Neuronal stem cell (in vitro differentiated cells): ENCODE measurements at regions not wholly inside any gene's neighbourhood (a gene's known extent, or its start where the extent isn't known, plus 50 kb on each side); places are given as distances from the start of the nearest gene placed in this dataset.

Experiments
- DNase-seq: peaks from one replicate; pipeline ENCODE4 v3.0.0-alpha.2; 2013; ENCODE audit warnings: low spot score
- H2AFZ ChIP-seq: one replicate; pipeline ENCODE4 v1.6.1; 2013; ENCODE audit warnings: mild to moderate bottlenecking, low read length, inconsistent platforms
- H2AK5ac ChIP-seq: 2 replicates; pipeline ENCODE4 v1.6.1; 2013; ENCODE audit warnings: low read depth, mild to moderate bottlenecking, inconsistent platforms, low read length, moderate library complexity, mixed read lengths
- H2BK120ac ChIP-seq: 2 replicates; pipeline ENCODE4 v1.6.1; 2013; ENCODE audit warnings: low read depth, mild to moderate bottlenecking, inconsistent platforms, low read length, moderate library complexity, mixed read lengths
- H2BK12ac ChIP-seq: one replicate; pipeline ENCODE4 v1.6.1; 2013; ENCODE audit warnings: low read length, inconsistent platforms
- H2BK15ac ChIP-seq: 2 replicates; pipeline ENCODE4 v1.6.1; 2013; ENCODE audit warnings: mild to moderate bottlenecking, low read length, inconsistent platforms, mixed read lengths
- H2BK5ac ChIP-seq: one replicate; pipeline ENCODE4 v1.6.1; 2013; ENCODE audit warnings: inconsistent platforms, mild to moderate bottlenecking, low read length, moderate library complexity
- H3K14ac ChIP-seq: one replicate; pipeline ENCODE4 v1.6.1; 2013; ENCODE audit warnings: low read length, inconsistent platforms
- H3K18ac ChIP-seq: 2 replicates; pipeline ENCODE4 v1.6.1; 2013; ENCODE audit warnings: low read length, inconsistent platforms
- H3K23ac ChIP-seq: 2 replicates; pipeline ENCODE4 v1.6.1; 2013; ENCODE audit warnings: low read depth, mild to moderate bottlenecking, mixed read lengths, low read length, inconsistent platforms; ENCODE audit not compliant: poor library complexity
- H3K27ac ChIP-seq: replicated peaks from 3 replicates; pipeline ENCODE4 v1.5.1; 2013; ENCODE audit warnings: low read length, inconsistent platforms
- H3K27me3 ChIP-seq, 3 experiments: 2 replicates each; pipeline ENCODE4 v1.6.1; 2013; ENCODE audit warnings: low read length in 3 of 3, mild to moderate bottlenecking in 2 of 3, inconsistent platforms in 1 of 3, low read depth in 1 of 3, mixed read lengths in 1 of 3, moderate library complexity in 1 of 3; ENCODE audit not compliant: control insufficient read depth in 3 of 3, insufficient read depth in 3 of 3
- H3K36me3 ChIP-seq, 2 donors: replicated peaks in 1 of 2; 2 replicates each; pipeline ENCODE4 v1.6.1; 2013; ENCODE audit warnings: low read length in 2 of 2; ENCODE audit not compliant: control insufficient read depth in 2 of 2, insufficient read depth in 2 of 2
- H3K4ac ChIP-seq: 2 replicates; pipeline ENCODE4 v1.6.1; 2013; ENCODE audit warnings: inconsistent platforms, mild to moderate bottlenecking, low read length, moderate library complexity
- H3K4me1 ChIP-seq, 2 donors: 1 replicate in 1 of 2; 2 replicates in 1 of 2; pipeline ENCODE4 v1.6.1; 2013; ENCODE audit warnings: low read length in 2 of 2, low read depth in 1 of 2; ENCODE audit not compliant: control insufficient read depth in 2 of 2, insufficient read depth in 1 of 2
- H3K4me2 ChIP-seq: one replicate; pipeline ENCODE4 v1.6.1; 2013; ENCODE audit warnings: mild to moderate bottlenecking, low read length, inconsistent platforms; ENCODE audit not compliant: insufficient read depth, poor library complexity, severe bottlenecking
- H3K4me3 ChIP-seq, 2 donors: 2 replicates each; pipeline ENCODE4 v1.5.1; 2013; ENCODE audit warnings: low read length in 2 of 2, mild to moderate bottlenecking in 2 of 2, inconsistent platforms in 1 of 2, moderate library complexity in 1 of 2
- H3K79me1 ChIP-seq: one replicate; pipeline ENCODE4 v1.6.1; 2013; ENCODE audit warnings: low read depth, mild to moderate bottlenecking, inconsistent platforms, low read length, moderate library complexity
- H3K9ac ChIP-seq: one replicate; pipeline ENCODE4 v1.6.1; 2013; ENCODE audit warnings: mild to moderate bottlenecking, low read depth, low read length, inconsistent platforms; ENCODE audit not compliant: poor library complexity
- H3K9me3 ChIP-seq, 2 donors: replicated peaks in 1 of 2; 2 replicates each; pipeline versions ENCODE3 to v1.6.1; 2013; ENCODE audit warnings: low read length in 2 of 2, mild to moderate bottlenecking in 2 of 2, inconsistent platforms in 1 of 2, low read depth in 1 of 2, mixed read lengths in 1 of 2, moderate library complexity in 1 of 2; ENCODE audit not compliant: control insufficient read depth in 2 of 2, insufficient read depth in 1 of 2
- H4K8ac ChIP-seq: one replicate; pipeline ENCODE4 v1.6.1; 2013; ENCODE audit warnings: low read depth, mild to moderate bottlenecking, inconsistent platforms, low read length, moderate library complexity
- H4K91ac ChIP-seq: one replicate; pipeline ENCODE4 v1.6.1; 2013; ENCODE audit warnings: low read length, low read depth, mild to moderate bottlenecking, inconsistent platforms; ENCODE audit not compliant: poor library complexity
- WGBS, 2 donors: extraction: QIAGEN DNeasy Blood & Tissue Kit; methylation state at CpG; one replicate each; pipeline ENCODE4 v1.1.7; 2013; ENCODE audit warnings: missing lambda C conversion rate in 2 of 2, mixed read lengths in 1 of 2; ENCODE audit not compliant: insufficient read length in 2 of 2, insufficient replicate concordance in 1 of 2; ENCODE audit errors: extremely low coverage in 2 of 2; 5-methylcytosine and 5-hydroxymethylcytosine counted together

DNA sequence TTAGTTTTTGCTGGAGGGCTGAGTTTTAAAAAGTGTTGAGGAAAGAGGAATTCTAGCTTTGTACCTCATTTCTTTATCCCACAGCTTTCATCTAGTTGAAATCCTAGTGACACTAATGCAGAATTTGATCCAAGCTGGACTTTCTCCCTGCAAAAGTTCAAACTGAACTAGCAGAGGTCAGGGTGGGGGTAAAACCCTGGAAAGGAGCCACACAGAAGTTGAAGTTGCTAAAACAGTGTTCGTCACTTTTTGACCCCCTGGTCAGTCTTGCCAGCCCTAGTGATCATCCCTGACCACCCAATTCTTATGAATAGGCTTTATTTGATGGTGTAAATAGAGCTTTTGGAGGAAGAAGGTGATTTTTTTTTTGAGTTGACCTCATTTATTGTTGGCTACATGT, 390.4 kb downstream of the TMEM38B start:
- no peak overlapping the region for H3K14ac ChIP-seq
- H3K4me1 ChIP-seq = peaks cover 3 to 5% of the 10 kb centered on the region in 2 donors
- no peak overlapping the region for H2BK5ac ChIP-seq
- no peaks in the 10 kb centered on the region for H3K36me3 ChIP-seq
- no peak overlapping the region for H3K4me2 ChIP-seq
- H4K91ac ChIP-seq = no peak overlapping the region
- no peak overlapping the region for H2BK12ac ChIP-seq
- no peak overlapping the region for H3K9ac ChIP-seq
- WGBS, 2 donors = no CpG with 5 or more reads among the region's 1 CpG
- H3K23ac ChIP-seq = no peak overlapping the region
- no peaks in the 10 kb centered on the region for H3K79me1 ChIP-seq
- H2BK120ac ChIP-seq = no peak overlapping the region
- no peak overlapping the region for H2AK5ac ChIP-seq
- peaks cover 0 to 5% of the 10 kb centered on the region in 2 donors for H3K9me3 ChIP-seq
- H3K4ac ChIP-seq = no peak overlapping the region
- no peak overlapping the region for H3K27ac ChIP-seq
- H3K27me3 ChIP-seq = no peaks in the 10 kb centered on the region
- H2AFZ ChIP-seq = no peak overlapping the region
- H4K8ac ChIP-seq = no peak overlapping the region
- no peak for DNase-seq
- no peak overlapping the region for H3K4me3 ChIP-seq
- H2BK15ac ChIP-seq = no peak overlapping the region
- no peak overlapping the region for H3K18ac ChIP-seq

DNA sequence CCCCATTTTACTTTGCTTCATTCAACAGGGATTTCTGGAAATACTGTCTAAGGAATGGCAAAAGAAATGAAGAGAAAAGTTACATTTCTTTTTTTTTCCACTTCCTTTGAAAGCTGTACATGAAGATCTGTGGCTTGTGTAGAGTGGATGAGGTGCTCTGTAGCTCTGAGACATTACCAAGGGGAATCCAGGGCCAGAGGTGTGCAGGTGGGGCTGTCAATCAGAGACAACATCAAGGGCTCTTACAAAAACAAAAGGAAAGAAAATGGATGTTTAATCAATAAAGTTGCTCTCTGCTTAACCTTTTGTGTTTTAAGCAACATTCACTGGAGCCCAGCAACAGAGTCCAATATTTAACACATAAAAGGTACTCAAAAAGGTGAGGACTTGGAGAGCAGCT, 391.1 kb downstream of the TMEM38B start:
- Histone ChIP-seq H2BK120ac (no peak overlapping the region), H3K79me1 (no peaks in the 10 kb centered on the region), H2BK12ac (no peak overlapping the region), H3K27ac (no peak overlapping the region), H3K27me3 (no peaks in the 10 kb centered on the region), H2BK15ac (no peak overlapping the region), H3K4me3 (no peak overlapping the region), H3K9me3 (peaks cover 0 to 5% of the 10 kb centered on the region in 2 donors), H3K23ac (no peak overlapping the region), H3K9ac (no peak overlapping the region), H3K4me2 (no peak overlapping the region), H3K18ac (no peak overlapping the region), H3K14ac (no peak overlapping the region), H2AFZ (no peak overlapping the region), H3K4ac (no peak overlapping the region), H3K36me3 (no peaks in the 10 kb centered on the region), H3K4me1 (peaks cover 3 to 5% of the 10 kb centered on the region in 2 donors), H4K8ac (no peak overlapping the region), H2AK5ac (no peak overlapping the region), H2BK5ac (no peak overlapping the region), H4K91ac (no peak overlapping the region)
- DNase-seq = no peak

DNA sequence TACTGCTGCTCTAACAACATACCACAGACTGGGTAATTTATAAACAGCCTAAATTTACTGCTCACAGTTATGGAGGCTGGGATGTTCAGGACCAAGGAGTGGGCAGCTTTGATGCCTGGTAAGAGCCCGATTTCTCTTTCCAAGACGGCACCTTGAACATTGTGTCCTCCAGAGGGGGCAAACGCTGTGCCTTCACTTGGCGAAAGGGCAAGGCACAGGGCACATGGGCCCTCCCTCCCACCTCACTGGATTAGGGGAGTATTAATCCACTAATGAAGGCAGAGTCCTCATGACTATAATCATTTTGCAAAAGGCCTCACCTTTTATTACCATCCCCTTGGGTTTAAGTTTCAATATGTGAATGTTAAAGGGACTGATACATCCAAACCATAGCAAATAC, 397.7 kb downstream of the TMEM38B start:
- Histone ChIP-seq H2AK5ac (no peak overlapping the region), H4K91ac (no peak overlapping the region), H3K18ac (no peak overlapping the region), H3K36me3 (no peaks in the 10 kb centered on the region), H3K4me2 (no peak overlapping the region), H4K8ac (no peak overlapping the region), H2BK12ac (no peak overlapping the region), H3K14ac (no peak overlapping the region), H3K27ac (no peak overlapping the region), H3K4me1 (no peaks in the 10 kb centered on the region), H2BK120ac (no peak overlapping the region), H3K23ac (no peak overlapping the region), H2AFZ (no peak overlapping the region), H3K4ac (no peak overlapping the region), H3K79me1 (no peaks in the 10 kb centered on the region), H3K9me3 (peaks cover 0 to 5% of the 10 kb centered on the region in 2 donors), H3K4me3 (no peak overlapping the region), H2BK5ac (no peak overlapping the region), H3K9ac (no peak overlapping the region), H2BK15ac (no peak overlapping the region), H3K27me3 (no peaks in the 10 kb centered on the region)
- DNase-seq = no peak
- no CpG with 5 or more reads among the region's 4 CpGs for WGBS, 2 donors

DNA sequence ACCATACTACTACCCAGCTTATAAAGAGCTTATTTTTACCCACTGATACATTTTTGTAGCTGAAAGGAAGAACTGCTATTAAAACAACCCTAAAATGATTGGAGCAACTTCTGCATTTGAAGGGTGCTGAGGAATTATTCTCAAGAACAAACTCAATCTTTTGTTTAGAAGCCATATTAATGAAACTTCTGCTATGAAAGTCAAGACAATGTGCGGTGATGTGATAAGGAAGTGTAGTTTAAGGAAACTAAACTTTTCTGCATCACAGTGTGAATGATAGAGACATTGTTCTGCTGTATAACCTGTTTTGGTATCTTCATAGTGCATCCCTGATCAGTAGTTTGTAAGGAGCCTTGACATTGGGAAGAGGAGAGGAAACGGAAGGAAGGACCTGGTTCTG, 408.5 kb downstream of the TMEM38B start:
- H3K27me3 ChIP-seq = no peaks in the 10 kb centered on the region
- no CpG with 5 or more reads among the region's 2 CpGs for WGBS, 2 donors

More for the DNA sequence above, 408.5 kb downstream of the TMEM38B start:
- Histone ChIP-seq H2BK5ac (no peak overlapping the region), H4K8ac (no peak overlapping the region), H4K91ac (no peak overlapping the region), H3K18ac (no peak overlapping the region), H3K9ac (no peak overlapping the region), H3K14ac (no peak overlapping the region), H3K27ac (no peak overlapping the region), H3K36me3 (no peaks in the 10 kb centered on the region), H2BK12ac (no peak overlapping the region), H3K4me2 (no peak overlapping the region), H3K4me3 (no peak overlapping the region), H3K4me1 (no peaks in the 10 kb centered on the region), H3K79me1 (no peaks in the 10 kb centered on the region), H2BK120ac (no peak overlapping the region), H3K23ac (no peak overlapping the region), H3K4ac (no peak overlapping the region), H2AFZ (no peak overlapping the region), H3K9me3 (no peaks in the 10 kb centered on the region), H2BK15ac (no peak overlapping the region), H2AK5ac (no peak overlapping the region)
- DNase-seq = no peak
